GM23338 (cell line): ENCODE measurements at regions not wholly inside any gene's neighbourhood (a gene's known extent, or its start where the extent isn't known, plus 50 kb on each side); places are given as distances from the start of the nearest gene placed in this dataset.

Source experiments
- CREB1 ChIP-seq: fragments of 250-450 bp; sonication (Bioruptor Pico); IDR thresholded peaks from 2 replicates; pipeline ENCODE4 v1.5.0; 2020; ENCODE audit warnings: low read depth, mild to moderate bottlenecking, moderate library complexity
- CTCF ChIP-seq, 2 experiments: fragments of 200-600 bp in 1 of 2; sonication (generic) in 1 of 2; conservative IDR thresholded peaks; 2 replicates each; pipeline versions ENCODE4 v1.5.1 to v1.6.1; 2016 to 2017; ENCODE audit warnings: antibody characterized with exemption in 2 of 2, low read depth in 2 of 2, mild to moderate bottlenecking in 2 of 2, moderate library complexity in 1 of 2
- EZH2 ChIP-seq: fragments of 200-600 bp; sonication (generic); IDR thresholded peaks from one replicate; pipeline ENCODE4 v1.8.0; 2017; ENCODE audit warnings: antibody characterized with exemption, mild to moderate bottlenecking, low read depth; ENCODE audit not compliant: unreplicated experiment
- EZH2phosphoT487 ChIP-seq: fragments of 200-600 bp; sonication (generic); IDR thresholded peaks from one replicate; pipeline ENCODE4 v1.8.1; 2018; ENCODE audit warnings: antibody characterized with exemption; ENCODE audit not compliant: unreplicated experiment
- JUNB ChIP-seq: IDR thresholded peaks from one replicate; pipeline ENCODE4 v1.6.1; 2016; ENCODE audit warnings: antibody characterized with exemption; ENCODE audit not compliant: unreplicated experiment
- POLR2AphosphoS5 ChIP-seq: IDR thresholded peaks from 2 replicates; pipeline ENCODE4 v1.6.1; 2016; ENCODE audit warnings: antibody characterized with exemption, low read depth

- no peak for TF ChIP-seq EZH2phosphoT487
- TF ChIP-seq CTCF (conservative IDR thresholded peaks at IDR 0.05; ENCODE audit: low read depth in 2 of 2), result no peak
- TF ChIP-seq CREB1, result no peak
- no peak for TF ChIP-seq EZH2
- TF ChIP-seq POLR2AphosphoS5, result no peak
- TF ChIP-seq JUNB, result no peak
Measured at GRCh38 chrX:6783912-6784311, 249.0 kb upstream of the VCX3A start.
